Osteocyte (in vitro differentiated cells): ENCODE measurements at regions not wholly inside any gene's neighbourhood (a gene's known extent, or its start where the extent isn't known, plus 50 kb on each side); places are given as distances from the start of the nearest gene placed in this dataset.

Source experiments
- DNase-seq: peaks from one replicate; pipeline ENCODE4 v3.0.0; 2021; ENCODE audit warnings: mixed read lengths; ENCODE audit not compliant: unreplicated experiment; ENCODE audit errors: extremely low spot score
- H3K27ac Mint-ChIP-seq: one replicate; pipeline ENCODE4 v1.8.0; 2021; ENCODE audit warnings: mild to moderate bottlenecking, mixed read lengths; ENCODE audit not compliant: unreplicated experiment
- H3K27me3 Mint-ChIP-seq: one replicate; pipeline ENCODE4 v1.8.0; 2021; ENCODE audit warnings: mixed read lengths; ENCODE audit not compliant: unreplicated experiment
- H3K36me3 Mint-ChIP-seq: one replicate; pipeline ENCODE4 v1.8.0; 2021; ENCODE audit warnings: mixed read lengths; ENCODE audit not compliant: unreplicated experiment
- H3K4me1 Mint-ChIP-seq: one replicate; pipeline ENCODE4 v1.8.0; 2021; ENCODE audit warnings: mixed read lengths; ENCODE audit not compliant: unreplicated experiment
- H3K4me3 Mint-ChIP-seq: one replicate; pipeline ENCODE4 v1.8.0; 2021; ENCODE audit warnings: mild to moderate bottlenecking, moderate library complexity, mixed read lengths; ENCODE audit not compliant: unreplicated experiment
- H3K9me3 Mint-ChIP-seq: one replicate; pipeline ENCODE4 v1.8.0; 2021; ENCODE audit warnings: mixed read lengths; ENCODE audit not compliant: unreplicated experiment
- TF ChIP-seq, protein P1 (sequence below): fragments of 200-600 bp; sonication (generic); IDR thresholded peaks from 2 replicates; pipeline ENCODE4 v1.5.0; 2021; ENCODE audit warnings: antibody characterized with exemption, mild to moderate bottlenecking, moderate library complexity

DNA sequence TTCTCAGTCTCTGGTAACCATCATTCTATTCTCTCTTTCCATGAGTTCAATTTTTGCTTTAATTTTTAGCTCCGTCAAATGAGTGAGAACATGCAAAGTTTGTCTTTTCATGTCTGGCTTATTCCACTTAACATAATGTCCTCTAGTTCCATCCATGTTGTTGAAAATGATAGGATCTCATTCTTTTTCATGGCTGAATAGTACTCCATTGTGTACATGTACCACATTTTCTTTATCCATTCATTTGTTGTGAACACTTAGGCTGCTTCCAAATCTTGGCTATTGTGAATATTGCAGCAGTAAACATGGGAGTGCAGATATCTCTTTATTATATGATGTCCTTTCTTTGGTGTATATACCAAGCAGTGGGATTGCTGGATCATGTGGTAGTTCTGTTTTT is 145.4 kb upstream of the E2F7 start:
- Mint-ChIP-seq H3K4me1 (no peaks in the 10 kb centered on the region), H3K9me3 (peaks cover 12% of the 10 kb centered on the region), H3K27me3 (peaks cover 5% of the 10 kb centered on the region), H3K36me3 (no peaks in the 10 kb centered on the region), H3K4me3 (no peak overlapping the region), H3K27ac (no peak overlapping the region)
- DNase-seq = no peak
- TF ChIP-seq, protein P1, sequence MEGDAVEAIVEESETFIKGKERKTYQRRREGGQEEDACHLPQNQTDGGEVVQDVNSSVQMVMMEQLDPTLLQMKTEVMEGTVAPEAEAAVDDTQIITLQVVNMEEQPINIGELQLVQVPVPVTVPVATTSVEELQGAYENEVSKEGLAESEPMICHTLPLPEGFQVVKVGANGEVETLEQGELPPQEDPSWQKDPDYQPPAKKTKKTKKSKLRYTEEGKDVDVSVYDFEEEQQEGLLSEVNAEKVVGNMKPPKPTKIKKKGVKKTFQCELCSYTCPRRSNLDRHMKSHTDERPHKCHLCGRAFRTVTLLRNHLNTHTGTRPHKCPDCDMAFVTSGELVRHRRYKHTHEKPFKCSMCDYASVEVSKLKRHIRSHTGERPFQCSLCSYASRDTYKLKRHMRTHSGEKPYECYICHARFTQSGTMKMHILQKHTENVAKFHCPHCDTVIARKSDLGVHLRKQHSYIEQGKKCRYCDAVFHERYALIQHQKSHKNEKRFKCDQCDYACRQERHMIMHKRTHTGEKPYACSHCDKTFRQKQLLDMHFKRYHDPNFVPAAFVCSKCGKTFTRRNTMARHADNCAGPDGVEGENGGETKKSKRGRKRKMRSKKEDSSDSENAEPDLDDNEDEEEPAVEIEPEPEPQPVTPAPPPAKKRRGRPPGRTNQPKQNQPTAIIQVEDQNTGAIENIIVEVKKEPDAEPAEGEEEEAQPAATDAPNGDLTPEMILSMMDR = no peak

DNA sequence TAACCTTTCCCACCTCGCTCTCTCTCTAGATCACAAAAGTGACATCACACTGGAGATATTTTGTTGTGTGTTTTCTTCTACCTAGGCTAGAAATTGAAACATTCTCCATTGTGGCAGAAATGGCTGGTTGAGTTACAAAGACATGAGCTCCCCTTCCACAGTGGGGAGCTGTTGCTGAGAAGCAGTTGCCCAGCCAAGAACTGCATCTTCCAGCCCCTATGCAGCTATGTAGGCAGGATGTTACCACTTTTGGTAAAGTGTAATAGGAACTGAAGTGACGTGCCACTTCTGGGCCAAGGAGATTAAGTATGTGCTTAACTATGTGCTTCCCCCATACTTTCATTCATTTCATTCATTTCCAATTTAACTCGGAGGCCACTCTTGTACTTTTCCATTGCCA is 138.7 kb upstream of the E2F7 start:
- no peaks in the 10 kb centered on the region for H3K4me1 Mint-ChIP-seq

DNA sequence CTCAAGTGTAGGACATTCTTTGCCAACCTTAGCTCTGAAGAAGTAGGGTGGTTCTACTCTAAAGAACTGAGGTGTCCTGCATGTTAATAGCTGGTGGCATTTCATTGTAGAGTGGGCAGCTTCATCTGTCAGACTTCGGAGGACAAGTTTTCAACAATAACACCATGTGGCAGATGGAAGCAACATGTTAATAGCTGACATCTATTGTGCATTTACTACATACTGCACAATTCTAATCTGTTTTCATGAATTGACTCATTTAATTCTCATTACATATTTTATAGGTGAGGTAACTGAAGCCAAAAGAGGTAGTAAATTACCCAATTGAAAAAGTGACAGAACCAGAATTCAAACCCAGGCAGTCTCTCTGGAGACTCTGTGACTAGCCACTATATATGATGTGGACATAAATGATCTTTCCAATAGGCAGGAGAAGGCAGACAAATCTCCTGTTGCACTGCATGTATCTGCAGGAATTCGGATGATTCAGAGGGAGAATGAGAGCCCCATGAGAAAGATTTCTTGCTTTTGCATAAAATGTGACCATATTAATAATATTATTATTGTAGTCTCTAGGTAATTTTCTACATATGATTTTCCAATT is 137.2 kb upstream of the E2F7 start:
- H3K36me3 Mint-ChIP-seq = no peaks in the 10 kb centered on the region
- no peak overlapping the region for H3K4me3 Mint-ChIP-seq
- no peaks in the 10 kb centered on the region for H3K9me3 Mint-ChIP-seq
- TF ChIP-seq, protein P1 = no peak
- H3K27ac Mint-ChIP-seq = no peak overlapping the region
- H3K4me1 Mint-ChIP-seq = no peaks in the 10 kb centered on the region
- H3K27me3 Mint-ChIP-seq = no peaks in the 10 kb centered on the region
- DNase-seq = no peak

More for the DNA sequence above, 138.7 kb upstream of the E2F7 start:
- DNase-seq = no peak
- Mint-ChIP-seq H3K9me3 (no peaks in the 10 kb centered on the region), H3K27me3 (no peaks in the 10 kb centered on the region), H3K36me3 (no peaks in the 10 kb centered on the region), H3K27ac (no peak overlapping the region), H3K4me3 (no peak overlapping the region)
- TF ChIP-seq, protein P1 = no peak

DNA sequence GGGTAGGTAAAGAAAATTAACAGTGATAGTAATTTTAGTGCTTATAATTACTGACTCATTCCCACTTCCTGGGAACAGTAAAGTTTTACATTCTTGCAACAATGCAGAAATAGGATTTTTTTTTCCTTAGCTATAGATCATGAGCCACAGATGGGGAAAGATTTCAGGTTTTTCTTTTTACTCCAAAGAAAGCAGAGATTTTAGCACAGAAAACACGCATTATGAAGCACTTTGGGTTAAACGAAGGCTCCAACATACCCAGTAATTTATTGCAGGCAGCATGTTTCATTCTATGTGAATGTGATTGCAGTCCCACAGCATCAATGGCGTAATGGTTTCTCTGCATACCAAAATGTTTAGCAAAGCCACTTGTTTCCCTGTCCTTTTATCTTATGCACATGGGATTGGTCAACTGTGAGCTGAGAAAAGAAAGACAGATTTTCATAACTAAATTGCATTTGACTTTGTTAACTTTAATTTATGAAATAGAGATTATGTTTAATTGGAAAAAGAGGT is 124.6 kb upstream of the E2F7 start:
- Mint-ChIP-seq H3K27ac (no peak overlapping the region), H3K27me3 (peaks cover 12% of the 10 kb centered on the region), H3K9me3 (no peaks in the 10 kb centered on the region), H3K4me3 (no peak overlapping the region), H3K36me3 (no peaks in the 10 kb centered on the region), H3K4me1 (no peaks in the 10 kb centered on the region)
- TF ChIP-seq, protein P1 = no peak
- DNase-seq = no peak

DNA sequence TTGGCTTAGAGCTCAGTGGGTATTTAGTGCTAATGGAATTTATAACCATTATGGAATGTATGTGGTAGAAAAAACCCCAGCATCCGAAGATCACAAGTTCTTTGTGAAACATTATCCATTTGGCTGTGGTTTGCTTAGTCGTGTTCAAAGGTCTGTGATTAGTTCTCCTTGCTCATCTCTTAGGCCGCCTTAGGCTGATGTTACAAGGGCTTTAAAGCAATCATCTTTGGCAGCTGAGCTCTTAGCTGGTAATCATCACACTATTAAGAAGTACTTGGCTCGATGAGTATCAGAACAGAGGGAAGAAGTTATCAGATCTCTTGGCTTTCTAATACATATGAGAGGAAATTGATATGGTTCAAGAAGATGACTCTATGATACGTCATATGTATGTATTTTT is 124.1 kb upstream of the E2F7 start:
- Mint-ChIP-seq H3K27me3 (peaks cover 12% of the 10 kb centered on the region), H3K4me1 (no peaks in the 10 kb centered on the region), H3K36me3 (no peaks in the 10 kb centered on the region), H3K27ac (no peak overlapping the region), H3K4me3 (no peak overlapping the region), H3K9me3 (no peaks in the 10 kb centered on the region)
- TF ChIP-seq, protein P1 = no peak
- no peak for DNase-seq
